Right lobe of liver (tissue), 6 donors: ENCODE measurements at regions not wholly inside any gene's neighbourhood (a gene's known extent, or its start where the extent isn't known, plus 50 kb on each side); places are given as distances from the start of the nearest gene placed in this dataset.

Experiments
- ATAC-seq, 4 donors: fragments of 200-7000 bp; cut with Tn5 transposase; one replicate each; pipeline ENCODE4 v1.9.1; 2020; ENCODE audit warnings: mild to moderate bottlenecking in 4 of 4, moderate library complexity in 4 of 4
- DNase-seq, 3 donors: peaks; one replicate each; pipeline ENCODE4 v3.0.0-alpha.2; 2020
- H3K27ac ChIP-seq, 3 donors: fragments of 200-600 bp; one replicate each; pipeline ENCODE4 v1.8.0; 2022
- H3K27me3 ChIP-seq, 2 donors: fragments of 200-600 bp; one replicate each; pipeline ENCODE4 v1.8.0; 2022
- H3K36me3 ChIP-seq, 4 donors: fragments of 200-600 bp; sonication (generic) in 1 of 4; one replicate each; pipeline versions ENCODE4 v1.5.1 to v1.8.0; 2017 to 2022; ENCODE audit warnings: control low read depth in 1 of 4
- H3K4me1 ChIP-seq, 4 donors: fragments of 200-600 bp; sonication (generic) in 1 of 4; one replicate each; pipeline versions ENCODE4 v1.5.1 to v1.8.0; 2017 to 2022; ENCODE audit warnings: control low read depth in 1 of 4
- H3K4me3 ChIP-seq, 3 donors: fragments of 200-600 bp; one replicate each; pipeline ENCODE4 v1.8.0; 2022
- H3K9me3 ChIP-seq, 4 donors: fragments of 200-600 bp; sonication (generic) in 1 of 4; one replicate each; pipeline versions ENCODE4 v1.5.1 to v1.8.0; 2017 to 2022; ENCODE audit warnings: control low read depth in 1 of 4
- CTCF ChIP-seq, 4 donors: fragments of 200-600 bp in 3 of 4; fragments of 450-650 bp in 1 of 4; IDR thresholded peaks; one replicate each; pipeline versions ENCODE4 v1.5.1 to v1.8.0; 2016 to 2022; ENCODE audit warnings: antibody characterized with exemption in 4 of 4, mild to moderate bottlenecking in 2 of 4
- POLR2A ChIP-seq: fragments of 450-650 bp; IDR thresholded peaks from one replicate; pipeline ENCODE4 v1.6.1; 2017; ENCODE audit warnings: antibody characterized with exemption, mild to moderate bottlenecking
- WGBS: methylation state at CpG from one replicate; pipeline ENCODE4 v1.1.6; 2018; ENCODE audit warnings: low coverage, low lambda C conversion rate; ENCODE audit not compliant: insufficient coverage; ENCODE audit errors: missing lambda C conversion rate; 5-methylcytosine and 5-hydroxymethylcytosine counted together
- intact Hi-C, 2 donors: fragments of 100-400 bp; cut with DNase I; formaldehyde crosslinking; loops; one replicate each; pipeline versions ENCODE4 v1.11.2 to v1.14.1; 2022
- donor health status: DM: no; HTN: yes; CAD: no.
- donor health status: DM: no; HTN: no; CAD: no.
- donor health status: DM: no; HTN: no; CAD: no.
- donor health status: DM: no; HTN: yes; CAD: no.
- donor health status: DM: no; HTN: yes; CAD: no.

GRCh38 chr13:70284371-70284770 is 176.1 kb upstream of the KLHL1 start:
- WGBS: 35% methylated on average over 1 of the region's 1 CpG
- no peaks in the 10 kb centered on the region for H3K36me3 ChIP-seq
- DNase-seq (no peak), ATAC-seq (no peak)
- no peak for TF ChIP-seq CTCF (IDR thresholded peaks at IDR 0.05)
- TF ChIP-seq POLR2A: no peak
- no peak overlapping the region for H3K27ac ChIP-seq
- no peaks in the 10 kb centered on the region for H3K27me3 ChIP-seq
- no peak overlapping the region for H3K4me3 ChIP-seq
- H3K9me3 ChIP-seq: no peaks in the 10 kb centered on the region
- intact Hi-C loops: no loop called here
- no peaks in the 10 kb centered on the region for H3K4me1 ChIP-seq

GRCh38 chr13:70275841-70276240 is 167.6 kb upstream of the KLHL1 start:
- TF ChIP-seq CTCF (IDR thresholded peaks at IDR 0.05): no peak
- TF ChIP-seq POLR2A: no peak
- Histone ChIP-seq H3K36me3 (no peaks in the 10 kb centered on the region), H3K27ac (no peak overlapping the region), H3K4me1 (no peaks in the 10 kb centered on the region), H3K9me3 (no peaks in the 10 kb centered on the region), H3K4me3 (no peak overlapping the region), H3K27me3 (no peaks in the 10 kb centered on the region)
- ATAC-seq (no peak), DNase-seq (no peak)
- intact Hi-C loops: no loop called here
- 6% methylated on average over 1 of the region's 1 CpG for WGBS

- Histone ChIP-seq H3K4me1 (no peaks in the 10 kb centered on the region), H3K4me3 (no peak overlapping the region), H3K36me3 (no peaks in the 10 kb centered on the region), H3K9me3 (no peaks in the 10 kb centered on the region), H3K27ac (no peak overlapping the region), H3K27me3 (no peaks in the 10 kb centered on the region)
- no peak for TF ChIP-seq CTCF (IDR thresholded peaks at IDR 0.05)
- WGBS: 83% methylated on average over 1 of the region's 22 CpGs
- no peak for DNase-seq
- peak in 1 of 4 donors; percentile 34 for ATAC-seq
- intact Hi-C loops: no loop called here
Measured at GRCh38 chr13:70255406-70255991, 147.2 kb upstream of the KLHL1 start.

- 14% methylated on average over 1 of the region's 1 CpG for WGBS
- intact Hi-C loops: no loop called here
- Histone ChIP-seq H3K27me3 (no peaks in the 10 kb centered on the region), H3K27ac (no peak overlapping the region), H3K4me1 (no peaks in the 10 kb centered on the region), H3K9me3 (no peaks in the 10 kb centered on the region), H3K4me3 (no peak overlapping the region), H3K36me3 (no peaks in the 10 kb centered on the region)
- TF ChIP-seq POLR2A (no peak), CTCF (IDR thresholded peaks at IDR 0.05) (no peak)
- DNase-seq: no peak
- ATAC-seq: no peak
Measured at GRCh38 chr13:70253834-70254233, 145.6 kb upstream of the KLHL1 start.

GRCh38 chr13:70253411-70253810 is 145.2 kb upstream of the KLHL1 start:
- intact Hi-C loops: no loop called here
- no peak overlapping the region for H3K27ac ChIP-seq
- no peaks in the 10 kb centered on the region for H3K27me3 ChIP-seq
- ATAC-seq (no peak), DNase-seq (no peak)
- no peaks in the 10 kb centered on the region for H3K36me3 ChIP-seq
- no peaks in the 10 kb centered on the region for H3K9me3 ChIP-seq
- TF ChIP-seq POLR2A (no peak), CTCF (IDR thresholded peaks at IDR 0.05) (no peak)
- H3K4me1 ChIP-seq: no peaks in the 10 kb centered on the region
- WGBS: 32% methylated on average over 2 of the region's 2 CpGs
- no peak overlapping the region for H3K4me3 ChIP-seq
